SJSA1 (cell line): ENCODE measurements at regions not wholly inside any gene's neighbourhood (a gene's known extent, or its start where the extent isn't known, plus 50 kb on each side); places are given as distances from the start of the nearest gene placed in this dataset.

Source experiments
- DNase-seq, 2 experiments: peaks; one replicate each; pipeline ENCODE4 v3.0.0-alpha.2; 2015 to 2020; ENCODE audit warnings: low spot score in 2 of 2, low read depth in 1 of 2
- H3K27ac ChIP-seq: fragments of 250-450 bp; sonication (Bioruptor Pico); 2 replicates; pipeline ENCODE4 v1.5.1; 2020; ENCODE audit warnings: mild to moderate bottlenecking, moderate library complexity
- H3K27me3 ChIP-seq: fragments of 250-450 bp; sonication (Bioruptor Pico); replicated peaks from 2 replicates; pipeline ENCODE4 v1.5.1; 2020; ENCODE audit warnings: mild to moderate bottlenecking, moderate library complexity
- H3K36me3 ChIP-seq: fragments of 250-450 bp; sonication (Bioruptor Pico); 2 replicates; pipeline ENCODE4 v1.5.1; 2020; ENCODE audit warnings: mild to moderate bottlenecking
- H3K4me1 ChIP-seq: fragments of 250-450 bp; sonication (Bioruptor Pico); replicated peaks from 2 replicates; pipeline ENCODE4 v1.6.1; 2021; ENCODE audit warnings: mild to moderate bottlenecking
- H3K4me3 ChIP-seq: fragments of 250-450 bp; sonication (Bioruptor Pico); 2 replicates; pipeline ENCODE4 v1.5.1; 2020; ENCODE audit warnings: mild to moderate bottlenecking
- H3K9me3 ChIP-seq: fragments of 250-450 bp; sonication (Bioruptor Pico); replicated peaks from 2 replicates; pipeline ENCODE4 v1.5.1; 2020; ENCODE audit warnings: mild to moderate bottlenecking

- H3K9me3 ChIP-seq = no peaks in the 10 kb centered on the region
- no peaks in the 10 kb centered on the region for H3K36me3 ChIP-seq
- DNase-seq = peak in 1 of 2 experiments; percentile 22
- H3K4me1 ChIP-seq = peaks cover 27% of the 10 kb centered on the region
- H3K27me3 ChIP-seq = no peaks in the 10 kb centered on the region
- H3K27ac ChIP-seq = no peak overlapping the region
- H3K4me3 ChIP-seq = no peak overlapping the region
Measured at GRCh38 chr15:62977952-62978811, 64.4 kb upstream of the TPM1 start.

GRCh38 chr15:62979252-62979651 is 63.3 kb upstream of the TPM1 start:
- Histone ChIP-seq H3K36me3 (no peaks in the 10 kb centered on the region), H3K27ac (no peak overlapping the region), H3K9me3 (no peaks in the 10 kb centered on the region), H3K4me3 (no peak overlapping the region), H3K27me3 (no peaks in the 10 kb centered on the region), H3K4me1 (peaks cover 27% of the 10 kb centered on the region)
- DNase-seq = no peak

GRCh38 chr15:62981071-62981470 is 61.5 kb upstream of the TPM1 start:
- no peaks in the 10 kb centered on the region for H3K9me3 ChIP-seq
- H3K27me3 ChIP-seq = no peaks in the 10 kb centered on the region
- no peak for DNase-seq
- no peak overlapping the region for H3K4me3 ChIP-seq
- H3K4me1 ChIP-seq = peaks cover 23% of the 10 kb centered on the region
- H3K36me3 ChIP-seq = no peaks in the 10 kb centered on the region
- no peak overlapping the region for H3K27ac ChIP-seq

GRCh38 chr15:62983956-62984355 is 58.6 kb upstream of the TPM1 start:
- Histone ChIP-seq H3K36me3 (no peaks in the 10 kb centered on the region), H3K9me3 (no peaks in the 10 kb centered on the region), H3K27me3 (no peaks in the 10 kb centered on the region), H3K4me1 (no peaks in the 10 kb centered on the region; the same call in 1 of the 2 replicates), H3K4me3 (no peak overlapping the region), H3K27ac (no peak overlapping the region)
- no peak for DNase-seq

GRCh38 chr15:62985768-62986167 is 56.8 kb upstream of the TPM1 start:
- no peak for DNase-seq
- H3K27ac ChIP-seq = no peak overlapping the region

GRCh38 chr15:62986948-62987347 is 55.6 kb upstream of the TPM1 start:
- H3K4me1 ChIP-seq = no peaks in the 10 kb centered on the region
- no peaks in the 10 kb centered on the region for H3K36me3 ChIP-seq
- H3K9me3 ChIP-seq = no peaks in the 10 kb centered on the region
- DNase-seq = no peak
- H3K4me3 ChIP-seq = no peak overlapping the region
- H3K27ac ChIP-seq = no peak overlapping the region
- no peaks in the 10 kb centered on the region for H3K27me3 ChIP-seq

More at GRCh38 chr15:62985768-62986167, 56.8 kb upstream of the TPM1 start:
- Histone ChIP-seq H3K4me3 (no peak overlapping the region), H3K9me3 (no peaks in the 10 kb centered on the region), H3K36me3 (no peaks in the 10 kb centered on the region), H3K27me3 (no peaks in the 10 kb centered on the region), H3K4me1 (no peaks in the 10 kb centered on the region)

GRCh38 chr15:62988701-62989100 is 53.8 kb upstream of the TPM1 start:
- Histone ChIP-seq H3K36me3 (no peaks in the 10 kb centered on the region), H3K9me3 (no peaks in the 10 kb centered on the region), H3K27ac (no peak overlapping the region), H3K4me1 (no peaks in the 10 kb centered on the region), H3K4me3 (no peak overlapping the region), H3K27me3 (no peaks in the 10 kb centered on the region)
- no peak for DNase-seq

GRCh38 chr15:62989366-62990055 is 53.0 kb upstream of the TPM1 start:
- DNase-seq = no peak
- Histone ChIP-seq H3K27ac (no peak overlapping the region), H3K4me1 (no peaks in the 10 kb centered on the region), H3K36me3 (no peaks in the 10 kb centered on the region), H3K4me3 (no peak overlapping the region), H3K9me3 (no peaks in the 10 kb centered on the region), H3K27me3 (no peaks in the 10 kb centered on the region)

GRCh38 chr15:62991698-62992097 is 50.8 kb upstream of the TPM1 start:
- no peak overlapping the region for H3K4me3 ChIP-seq
- H3K27ac ChIP-seq = no peak overlapping the region
- H3K4me1 ChIP-seq = no peaks in the 10 kb centered on the region
- H3K27me3 ChIP-seq = no peaks in the 10 kb centered on the region
- no peak for DNase-seq
- H3K36me3 ChIP-seq = no peaks in the 10 kb centered on the region
- no peaks in the 10 kb centered on the region for H3K9me3 ChIP-seq

GRCh38 chr15:62992302-62992701 is 50.2 kb upstream of the TPM1 start:
- Histone ChIP-seq H3K9me3 (no peaks in the 10 kb centered on the region), H3K4me3 (no peak overlapping the region), H3K27ac (no peak overlapping the region), H3K27me3 (no peaks in the 10 kb centered on the region), H3K4me1 (no peaks in the 10 kb centered on the region), H3K36me3 (no peaks in the 10 kb centered on the region)
- DNase-seq = no peak
